GM12878 (cell line): ENCODE measurements at regions not wholly inside any gene's neighbourhood (a gene's known extent, or its start where the extent isn't known, plus 50 kb on each side); places are given as distances from the start of the nearest gene placed in this dataset.

Experiments
- ATAC-seq: fragments of 200-7000 bp; cut with Tn5 transposase; 3 replicates; pipeline ENCODE4 v1.9.1; 2020; ENCODE audit warnings: mild to moderate bottlenecking, moderate library complexity
- BruUV-seq: library from RNA; stranded (reverse); fragments of 400-500 nt; replicated peaks from 2 replicates; lab custom pipeline; 2021; lab: Mats Ljungman, UMichigan
- CTCF ChIA-PET: fragments of 300-600 bp; sonication (Branson Sonifier 250); formaldehyde crosslinking; extraction: SDS; loops from one replicate; lab custom pipeline; 2021; ENCODE audit warnings: inconsistent platforms; lab: Yijun Ruan, JAX
- POLR2A ChIA-PET: fragments of 350-600 bp; formaldehyde crosslinking; extraction: SDS; loops from one replicate; lab custom pipeline; 2021; ENCODE audit warnings: inconsistent platforms; lab: Charles Lee
- RAD21 ChIA-PET: fragments of 300-600 bp; sonication (Branson Sonifier 250); formaldehyde crosslinking; loops from one replicate; lab custom pipeline; 2023; ENCODE audit warnings: antibody characterized with exemption; ENCODE audit not compliant: unreplicated experiment; lab: Charles Lee
- SMC1A ChIA-PET: fragments of 300-600 bp; sonication (Branson Sonifier 250); formaldehyde crosslinking; loops from one replicate; lab custom pipeline; 2023; ENCODE audit not compliant: unreplicated experiment, uncharacterized antibody; lab: Charles Lee
- DNase-seq: peaks from one replicate; pipeline ENCODE4 v3.0.0-alpha.2; 2011; ENCODE audit warnings: low read depth, low spot score
- FAIRE-seq: peaks from 3 replicates; lab custom pipeline; 2011; peaks lifted over from hg19 to GRCh38; lab: Jason Lieb, UNC
- H2AFZ ChIP-seq: 2 replicates; pipeline ENCODE4 v1.6.0; 2011; ENCODE audit warnings: low read depth, low read length, control low read depth; ENCODE audit not compliant: control insufficient read depth
- H3K27ac ChIP-seq: 2 replicates; pipeline ENCODE4 v1.5.1; 2011; ENCODE audit warnings: control low read depth; ENCODE audit not compliant: control insufficient read depth, insufficient read depth
- H3K27me3 ChIP-seq, 2 experiments: replicated peaks in 1 of 2; 2 replicates each; pipeline versions ENCODE4 v1.6.0 to v1.6.1; 2011; ENCODE audit warnings: low read length in 1 of 2; ENCODE audit not compliant: control insufficient read depth in 2 of 2, insufficient read depth in 2 of 2
- H3K36me3 ChIP-seq, 2 experiments: 2 replicates each; pipeline ENCODE4 v1.5.1; 2011; ENCODE audit warnings: low read length in 1 of 2; ENCODE audit not compliant: control insufficient read depth in 2 of 2, insufficient read depth in 2 of 2
- H3K4me1 ChIP-seq: 2 replicates; pipeline ENCODE4 v1.6.1; 2011; ENCODE audit warnings: mild to moderate bottlenecking, low read length, moderate library complexity, mixed read lengths; ENCODE audit not compliant: control insufficient read depth, insufficient read depth
- H3K4me2 ChIP-seq: 2 replicates; pipeline ENCODE4 v1.6.0; 2011; ENCODE audit warnings: control low read depth; ENCODE audit not compliant: control insufficient read depth, insufficient read depth
- H3K4me3 ChIP-seq: fragments of 200-600 bp; sonication (generic); 2 replicates; pipeline ENCODE4 v1.5.1; 2016
- H3K79me2 ChIP-seq: 2 replicates; pipeline ENCODE4 v1.6.0; 2011; ENCODE audit warnings: low read length; ENCODE audit not compliant: control insufficient read depth, insufficient read depth
- H3K9ac ChIP-seq: 2 replicates; pipeline ENCODE4 v1.8.0; 2011; ENCODE audit warnings: low read length, control low read depth, mixed read lengths; ENCODE audit not compliant: control insufficient read depth, insufficient read depth
- H3K9me3 ChIP-seq: replicated peaks from 3 replicates; pipeline ENCODE4 v1.5.1; 2011; ENCODE audit warnings: mild to moderate bottlenecking, low read length; ENCODE audit not compliant: control insufficient read depth, insufficient read depth
- H4K20me1 ChIP-seq: 2 replicates; pipeline ENCODE4 v1.6.0; 2011; ENCODE audit not compliant: control insufficient read depth, insufficient read depth
- CBFB ChIP-seq: IDR thresholded peaks from 2 replicates; pipeline ENCODE4 v1.6.1; 2016; ENCODE audit warnings: antibody characterized with exemption, low read depth
- CHD2 ChIP-seq: IDR thresholded peaks from 2 replicates; pipeline ENCODE4 v1.6.1; 2011; ENCODE audit warnings: low read depth, low read length, improper control_type of control experiment, borderline replicate concordance
- CREM ChIP-seq: IDR thresholded peaks from 2 replicates; pipeline ENCODE4 v1.6.1; 2014; ENCODE audit warnings: antibody characterized with exemption, low read depth
- ESRRA ChIP-seq: IDR thresholded peaks from 2 replicates; pipeline ENCODE4 v1.6.1; 2012; ENCODE audit warnings: mild to moderate bottlenecking, low read length, improper control_type of control experiment
- NBN ChIP-seq: fragments of 450-650 bp; IDR thresholded peaks from 2 replicates; pipeline ENCODE4 v1.6.1; 2016
- NRF1 ChIP-seq: conservative IDR thresholded peaks from 2 replicates; pipeline ENCODE4 v1.6.1; 2011; ENCODE audit warnings: mild to moderate bottlenecking, low read depth, low read length, improper control_type of control experiment
- SIX5 ChIP-seq: IDR thresholded peaks from 2 replicates; pipeline ENCODE4 v1.6.1; 2011; ENCODE audit warnings: mild to moderate bottlenecking, low read depth, low read length, moderate library complexity; ENCODE audit not compliant: severe bottlenecking
- SREBF2 ChIP-seq: IDR thresholded peaks from 2 replicates; pipeline ENCODE4 v1.6.1; 2012; ENCODE audit warnings: mild to moderate bottlenecking, low read length
- STAT3 ChIP-seq: IDR thresholded peaks from 2 replicates; pipeline ENCODE4 v1.6.1; 2011; ENCODE audit warnings: low read depth, low read length, improper control_type of control experiment
- WGBS: methylation state at CpG from one replicate; pipeline ENCODE4 v1.1.6; 2016; ENCODE audit warnings: low lambda C conversion rate; ENCODE audit not compliant: insufficient replicate concordance, insufficient coverage; ENCODE audit errors: missing lambda C conversion rate; 5-methylcytosine and 5-hydroxymethylcytosine counted together
- in situ Hi-C: fragments of 300-500 bp; cut with MboI; formaldehyde crosslinking; loops from 9 replicates; pipeline ENCODE4 v1.14.3; 2018; ENCODE audit warnings: mixed read lengths
- intact Hi-C: fragments of 100-400 bp; cut with micrococcal nuclease; formaldehyde crosslinking; loops from one replicate; pipeline ENCODE4 v1.14.2; 2022; ENCODE audit not compliant: unreplicated experiment
- TF ChIP-seq, protein P1 (sequence below): fragments of 450-650 bp; IDR thresholded peaks from 2 replicates; pipeline ENCODE4 v1.6.1; 2017; ENCODE audit warnings: mild to moderate bottlenecking

DNA sequence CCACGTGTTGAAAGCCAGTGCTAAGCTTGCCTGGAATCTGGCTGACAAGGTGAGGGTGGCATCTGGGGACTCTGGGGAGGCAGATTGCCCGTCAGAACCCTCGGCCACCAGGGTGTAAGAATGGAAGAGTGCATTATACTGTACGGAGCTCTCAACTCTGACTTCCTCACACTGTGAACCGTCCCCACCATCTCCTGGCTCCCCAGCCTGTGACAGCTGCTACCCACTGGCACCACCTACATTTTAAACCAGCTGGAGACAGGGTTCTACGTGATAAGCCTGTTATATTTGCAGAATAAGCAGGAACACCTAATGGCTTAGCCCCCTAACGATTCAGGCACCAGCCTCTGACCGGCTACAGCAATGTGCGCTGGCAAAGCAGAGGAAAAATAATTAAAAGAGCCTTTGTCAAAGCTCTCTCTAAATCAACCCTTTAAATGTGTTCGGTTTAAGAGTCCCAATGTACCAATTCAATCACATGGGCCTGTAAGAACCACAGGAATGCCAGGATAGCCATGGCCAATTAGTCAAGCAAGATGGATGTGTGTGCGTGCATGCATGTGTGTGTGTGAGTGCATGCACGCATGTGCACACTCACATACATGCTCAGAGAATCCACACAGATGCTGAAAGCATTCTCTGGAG lies 89.1 kb upstream of the TAB2 start (continued):
- no peak for TF ChIP-seq NRF1

DNA sequence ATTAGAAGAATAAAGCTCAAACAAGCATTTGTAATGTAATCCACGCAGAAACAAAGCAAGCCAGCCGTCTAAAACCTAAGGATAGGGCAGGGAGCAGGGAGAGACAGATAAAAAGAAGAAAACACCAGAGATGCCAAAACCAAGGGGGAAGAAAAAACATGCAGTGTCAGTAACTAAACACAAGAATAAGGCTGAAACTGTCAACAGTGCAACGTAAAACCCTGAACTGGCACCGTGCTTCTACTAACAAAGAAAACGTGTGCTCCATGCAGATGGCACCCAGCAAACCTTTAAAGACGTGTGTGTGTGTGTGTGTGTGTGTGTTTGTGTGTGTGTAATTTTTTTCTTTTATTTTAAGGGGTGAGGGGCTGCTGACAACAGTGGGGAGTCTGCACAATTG lies 88.4 kb upstream of the TAB2 start:
- Histone ChIP-seq H3K79me2 (no peaks in the 10 kb centered on the region), H3K9me3 (no peaks in the 10 kb centered on the region; the same call in 1 of the 3 replicates), H3K36me3 (no peaks in the 10 kb centered on the region), H3K9ac (no peak overlapping the region), H2AFZ (no peak overlapping the region), H3K4me1 (peaks cover 22% of the 10 kb centered on the region), H3K4me3 (no peak overlapping the region), H3K27me3 (no peaks in the 10 kb centered on the region), H3K27ac (no peak overlapping the region), H3K4me2 (no peak overlapping the region), H4K20me1 (no peaks in the 10 kb centered on the region)
- DNase-seq = no peak
- ChIA-PET SMC1A (interaction anchor here (0.7 to 1.5 kb wide), 3 partner anchors 9 to 28 kb away, joined by 3 read pairs; no protein-coding TSS in a partner anchor), POLR2A (no interaction called here), CTCF (no interaction called here), RAD21 (no interaction called here)
- no peak for TF ChIP-seq CHD2
- no peak for TF ChIP-seq SREBF2
- TF ChIP-seq, protein P1, sequence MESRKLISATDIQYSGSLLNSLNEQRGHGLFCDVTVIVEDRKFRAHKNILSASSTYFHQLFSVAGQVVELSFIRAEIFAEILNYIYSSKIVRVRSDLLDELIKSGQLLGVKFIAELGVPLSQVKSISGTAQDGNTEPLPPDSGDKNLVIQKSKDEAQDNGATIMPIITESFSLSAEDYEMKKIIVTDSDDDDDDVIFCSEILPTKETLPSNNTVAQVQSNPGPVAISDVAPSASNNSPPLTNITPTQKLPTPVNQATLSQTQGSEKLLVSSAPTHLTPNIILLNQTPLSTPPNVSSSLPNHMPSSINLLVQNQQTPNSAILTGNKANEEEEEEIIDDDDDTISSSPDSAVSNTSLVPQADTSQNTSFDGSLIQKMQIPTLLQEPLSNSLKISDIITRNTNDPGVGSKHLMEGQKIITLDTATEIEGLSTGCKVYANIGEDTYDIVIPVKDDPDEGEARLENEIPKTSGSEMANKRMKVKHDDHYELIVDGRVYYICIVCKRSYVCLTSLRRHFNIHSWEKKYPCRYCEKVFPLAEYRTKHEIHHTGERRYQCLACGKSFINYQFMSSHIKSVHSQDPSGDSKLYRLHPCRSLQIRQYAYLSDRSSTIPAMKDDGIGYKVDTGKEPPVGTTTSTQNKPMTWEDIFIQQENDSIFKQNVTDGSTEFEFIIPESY = no peak
- no peak for TF ChIP-seq SIX5
- TF ChIP-seq ESRRA = no peak
- TF ChIP-seq NBN = no peak
- TF ChIP-seq NRF1 = no peak
- no peak for TF ChIP-seq CREM
- no peak for TF ChIP-seq CBFB
- no peak for TF ChIP-seq STAT3
- in situ Hi-C loops = no loop called here
- no peak for ATAC-seq
- FAIRE-seq = no peak
- WGBS = 54% methylated on average over 6 of the region's 6 CpGs
- no TSS peak for BruUV-seq
- intact Hi-C loops = no loop called here
